GM19438 (cell line): ENCODE measurements at regions not wholly inside any gene's neighbourhood (a gene's known extent, or its start where the extent isn't known, plus 50 kb on each side); places are given as distances from the start of the nearest gene placed in this dataset.
"Not testable (repeated sequence)": the region's sequence is repeated elsewhere in the genome, so short reads cannot be mapped to it uniquely, and the experiment has no call there.

Experiments
- ATAC-seq: cut with Tn5 transposase; IDR thresholded peaks from one replicate; pipeline ENCODE4 v1.9.1; 2021; ENCODE audit warnings: low read depth; ENCODE audit not compliant: unreplicated experiment

GRCh38 chr10:52581636-52582035, 190.9 kb downstream of the MBL2 start:
- not testable (repeated sequence) for ATAC-seq

GRCh38 chr10:52583336-52583735, 189.2 kb downstream of the MBL2 start:
- no peak for ATAC-seq

GRCh38 chr10:52586710-52587109, 185.9 kb downstream of the MBL2 start:
- ATAC-seq: no peak

- no peak for ATAC-seq
These were observed 175.3 kb downstream of the MBL2 start for GRCh38 chr10:52597189-52597863.

- no peak for ATAC-seq
These were observed 173.6 kb downstream of the MBL2 start for GRCh38 chr10:52598936-52599335.

- no peak for ATAC-seq
These were observed 172.9 kb downstream of the MBL2 start for GRCh38 chr10:52599551-52600200.

GRCh38 chr10:52604131-52604530, 168.5 kb downstream of the MBL2 start:
- ATAC-seq: not testable (repeated sequence)

- no peak for ATAC-seq
These were observed 163.5 kb downstream of the MBL2 start for GRCh38 chr10:52609071-52609470.

GRCh38 chr10:52609626-52610240, 162.9 kb downstream of the MBL2 start:
- ATAC-seq: no peak

GRCh38 chr10:52615331-52615730, 157.3 kb downstream of the MBL2 start:
- ATAC-seq: no peak

GRCh38 chr10:52615756-52616394, 156.7 kb downstream of the MBL2 start:
- ATAC-seq: no peak

GRCh38 chr10:52616395-52616764, 156.2 kb downstream of the MBL2 start:
- no peak for ATAC-seq

GRCh38 chr10:52617346-52617745, 155.2 kb downstream of the MBL2 start:
- ATAC-seq: no peak

- no peak for ATAC-seq
These were observed 153.5 kb downstream of the MBL2 start for GRCh38 chr10:52619052-52619451.

GRCh38 chr10:52621635-52622079, 150.9 kb downstream of the MBL2 start:
- ATAC-seq: no peak

GRCh38 chr10:52623761-52624160, 148.8 kb downstream of the MBL2 start:
- ATAC-seq: no peak

- no peak for ATAC-seq
These were observed 145.3 kb downstream of the MBL2 start for GRCh38 chr10:52627279-52627678.

- ATAC-seq: no peak
These were observed 141.4 kb downstream of the MBL2 start for GRCh38 chr10:52631146-52631545.

GRCh38 chr10:52631648-52632047, 140.9 kb downstream of the MBL2 start:
- no peak for ATAC-seq

GRCh38 chr10:52632591-52632990, 140.0 kb downstream of the MBL2 start:
- ATAC-seq: no peak

- no peak for ATAC-seq
These were observed 139.3 kb downstream of the MBL2 start for GRCh38 chr10:52633266-52633665.
